ENCODE measurements at regions not wholly inside any gene's neighbourhood (a gene's known extent, or its start where the extent isn't known, plus 50 kb on each side); places are given as distances from the start of the nearest gene placed in this dataset.

DNA sequence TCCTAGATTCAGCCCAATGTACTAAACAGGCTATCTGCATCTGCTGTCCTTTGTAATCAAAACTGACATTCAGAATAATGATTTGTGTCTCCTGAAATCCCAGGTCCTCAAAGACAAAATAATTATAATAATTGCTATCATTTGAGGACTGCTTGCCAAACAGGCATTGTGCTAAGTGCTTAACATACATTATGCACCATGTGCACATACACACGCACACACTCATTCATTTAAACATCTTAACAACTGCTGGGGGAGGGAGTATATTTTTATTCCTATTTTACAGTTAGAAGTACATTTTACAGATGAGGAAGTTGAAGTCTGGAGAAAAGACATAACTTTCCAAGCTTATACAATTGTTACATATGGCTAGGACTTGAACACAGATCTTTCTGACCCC is 308.0 kb upstream of the ZC3H12C start:
- TF ChIP-seq, protein P1, sequence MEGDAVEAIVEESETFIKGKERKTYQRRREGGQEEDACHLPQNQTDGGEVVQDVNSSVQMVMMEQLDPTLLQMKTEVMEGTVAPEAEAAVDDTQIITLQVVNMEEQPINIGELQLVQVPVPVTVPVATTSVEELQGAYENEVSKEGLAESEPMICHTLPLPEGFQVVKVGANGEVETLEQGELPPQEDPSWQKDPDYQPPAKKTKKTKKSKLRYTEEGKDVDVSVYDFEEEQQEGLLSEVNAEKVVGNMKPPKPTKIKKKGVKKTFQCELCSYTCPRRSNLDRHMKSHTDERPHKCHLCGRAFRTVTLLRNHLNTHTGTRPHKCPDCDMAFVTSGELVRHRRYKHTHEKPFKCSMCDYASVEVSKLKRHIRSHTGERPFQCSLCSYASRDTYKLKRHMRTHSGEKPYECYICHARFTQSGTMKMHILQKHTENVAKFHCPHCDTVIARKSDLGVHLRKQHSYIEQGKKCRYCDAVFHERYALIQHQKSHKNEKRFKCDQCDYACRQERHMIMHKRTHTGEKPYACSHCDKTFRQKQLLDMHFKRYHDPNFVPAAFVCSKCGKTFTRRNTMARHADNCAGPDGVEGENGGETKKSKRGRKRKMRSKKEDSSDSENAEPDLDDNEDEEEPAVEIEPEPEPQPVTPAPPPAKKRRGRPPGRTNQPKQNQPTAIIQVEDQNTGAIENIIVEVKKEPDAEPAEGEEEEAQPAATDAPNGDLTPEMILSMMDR (IDR thresholded peaks at IDR 0.05): no peak
- TF ChIP-seq POLR2A (IDR thresholded peaks at IDR 0.05): no peak
- H3K4me3 ChIP-seq (ENCODE audit: low read depth, poor library complexity, severe bottlenecking): no peak overlapping the region
- no peak for DNase-seq (ENCODE audit: low spot score in 2 of 2)
- intact Hi-C loops (cut with DNase I; ENCODE audit: low total_unique reads): no loop called here
- 84 to 93% methylated on average over 1 of the region's 1 CpG for WGBS, 2 donors

DNA sequence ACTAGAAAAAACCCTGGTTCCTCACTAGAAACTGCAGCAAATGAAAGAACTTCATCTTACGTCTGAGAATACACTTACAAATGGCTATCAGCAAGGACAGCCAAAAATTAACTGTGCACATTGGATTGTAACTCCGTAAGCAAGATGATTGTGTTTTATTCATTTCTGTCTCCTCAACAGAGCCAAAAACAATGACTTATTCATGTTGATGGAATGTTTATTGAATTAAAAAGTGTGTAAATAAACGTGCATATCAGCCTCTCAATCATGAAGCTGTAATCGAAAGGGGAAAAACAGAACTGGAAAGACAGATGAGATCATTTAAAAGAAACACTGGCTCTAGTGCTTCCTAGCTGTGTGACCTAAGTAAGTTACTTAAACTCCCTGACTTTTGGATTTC is 307.5 kb upstream of the ZC3H12C start:
- no peak for TF ChIP-seq POLR2A (IDR thresholded peaks at IDR 0.05)
- TF ChIP-seq, protein P1 (IDR thresholded peaks at IDR 0.05): no peak
- intact Hi-C loops (cut with DNase I; ENCODE audit: low total_unique reads): no loop called here
- WGBS, 2 donors: 34 to 41% methylated on average over 4 of the region's 4 CpGs
- DNase-seq (ENCODE audit: low spot score in 2 of 2): no peak
- no peak overlapping the region for H3K4me3 ChIP-seq (ENCODE audit: low read depth, poor library complexity, severe bottlenecking)

DNA sequence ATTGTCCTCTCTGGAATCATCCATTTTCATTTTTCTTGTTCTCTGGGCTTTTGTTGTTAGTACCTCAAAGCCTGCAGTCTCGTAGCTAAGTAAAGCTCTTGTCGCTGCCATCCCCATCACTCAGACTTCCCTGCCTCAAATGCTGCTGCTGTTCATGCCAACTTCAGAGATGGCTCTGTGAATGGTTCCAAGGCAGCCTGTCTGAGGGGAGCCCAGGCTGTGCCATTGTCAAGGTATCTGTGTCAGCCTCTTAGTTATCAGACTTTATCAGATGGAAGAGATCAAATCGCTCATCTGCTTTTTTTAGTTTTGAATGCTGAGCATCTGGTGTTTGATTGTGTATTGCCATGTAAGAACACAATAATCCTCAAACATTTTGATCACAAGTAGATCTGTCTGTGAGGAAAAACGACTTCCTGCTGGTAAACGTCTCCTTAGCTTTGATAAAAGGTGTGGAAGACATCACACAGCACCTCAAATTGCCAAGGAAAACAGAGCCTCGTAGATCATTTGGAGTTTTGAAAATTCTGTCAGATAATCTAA is 304.2 kb upstream of the ZC3H12C start:
- 67 to 73% methylated on average over 6 of the region's 6 CpGs for WGBS, 2 donors

DNA sequence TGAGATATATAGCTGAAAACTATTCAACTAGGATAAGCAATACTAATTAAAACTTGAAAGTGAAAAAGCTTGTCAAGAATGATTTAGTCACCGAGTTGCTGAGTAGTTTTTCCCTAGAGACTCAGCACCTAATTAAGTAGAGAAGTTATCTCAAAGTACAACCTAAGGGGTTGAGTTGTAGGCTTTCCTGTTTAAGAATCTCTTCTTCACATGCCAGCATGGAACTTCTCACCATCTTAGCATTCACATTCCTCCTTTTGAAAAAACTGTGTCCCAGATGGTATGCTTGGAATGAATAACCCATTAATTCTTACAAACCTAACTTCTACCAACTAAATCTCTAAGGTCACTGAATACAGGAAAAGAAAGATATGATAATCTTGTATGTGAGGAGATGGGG is 303.3 kb upstream of the ZC3H12C start:
- DNase-seq (ENCODE audit: low spot score in 2 of 2): no peak
- H3K4me3 ChIP-seq (ENCODE audit: low read depth, poor library complexity, severe bottlenecking): no peak overlapping the region
- WGBS, 2 donors: 41 to 44% methylated on average over 1 of the region's 1 CpG
- no peak for TF ChIP-seq POLR2A (IDR thresholded peaks at IDR 0.05)
- TF ChIP-seq, protein P1 (IDR thresholded peaks at IDR 0.05): no peak
- intact Hi-C loops (cut with DNase I; ENCODE audit: low total_unique reads): no loop called here

More for the DNA sequence above, 304.2 kb upstream of the ZC3H12C start:
- TF ChIP-seq POLR2A (IDR thresholded peaks at IDR 0.05): no peak
- TF ChIP-seq, protein P1 (IDR thresholded peaks at IDR 0.05): no peak
- DNase-seq (ENCODE audit: low spot score in 2 of 2): no peak
- no peak overlapping the region for H3K4me3 ChIP-seq (ENCODE audit: low read depth, poor library complexity, severe bottlenecking)
- intact Hi-C loops (cut with DNase I; ENCODE audit: low total_unique reads): no loop called here

DNA sequence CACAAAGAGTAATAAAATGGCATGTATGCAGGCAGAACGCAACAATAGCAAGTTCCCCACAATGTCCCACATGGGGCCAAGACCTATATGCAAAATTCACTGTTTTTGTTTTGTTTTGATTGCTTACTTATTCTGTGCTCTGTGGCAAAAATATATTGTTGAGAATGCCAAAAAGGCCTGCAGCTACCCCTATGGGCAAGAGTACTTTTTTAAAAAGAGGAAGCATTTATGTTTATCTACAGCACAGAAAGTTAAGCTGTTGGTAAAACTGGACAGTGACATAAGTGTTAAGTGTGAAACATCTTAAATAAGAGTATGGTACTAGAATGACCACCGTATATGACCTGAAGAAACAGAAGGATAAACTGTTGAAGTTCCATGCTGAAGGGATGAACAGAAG is 301.9 kb upstream of the ZC3H12C start:
- no peak overlapping the region for H3K4me3 ChIP-seq (ENCODE audit: low read depth, poor library complexity, severe bottlenecking)
- intact Hi-C loops (cut with DNase I; ENCODE audit: low total_unique reads): no loop called here
- 86 to 91% methylated on average over 2 of the region's 2 CpGs for WGBS, 2 donors

More for the DNA sequence above, 301.9 kb upstream of the ZC3H12C start:
- TF ChIP-seq POLR2A (IDR thresholded peaks at IDR 0.05): no peak
- TF ChIP-seq, protein P1 (IDR thresholded peaks at IDR 0.05): no peak
- no peak for DNase-seq (ENCODE audit: low spot score in 2 of 2)
